Neural progenitor cell (in vitro differentiated cells): ENCODE measurements at regions not wholly inside any gene's neighbourhood (a gene's known extent, or its start where the extent isn't known, plus 50 kb on each side); places are given as distances from the start of the nearest gene placed in this dataset.

ENCODE experiments used
- DNase-seq: peaks from one replicate; pipeline ENCODE4 v3.0.0-alpha.2; 2016; ENCODE audit warnings: low spot score
- H2AFZ ChIP-seq: fragments of 200-600 bp; sonication (generic); replicated peaks from 2 replicates; pipeline ENCODE4 v1.6.1; 2016; ENCODE audit warnings: antibody characterized with exemption
- H3F3A ChIP-seq: fragments of 200-600 bp; sonication (generic); 2 replicates; pipeline ENCODE4 v1.6.1; 2016; ENCODE audit warnings: antibody characterized with exemption, low read depth
- H3K27ac ChIP-seq: fragments of 200-600 bp; sonication (generic); 2 replicates; pipeline ENCODE4 v1.5.1; 2016; ENCODE audit warnings: mild to moderate bottlenecking
- H3K27me3 ChIP-seq: fragments of 200-600 bp; sonication (generic); 2 replicates; pipeline ENCODE4 v1.6.1; 2016; ENCODE audit warnings: mild to moderate bottlenecking, moderate library complexity
- H3K36me3 ChIP-seq: fragments of 200-600 bp; sonication (generic); 2 replicates; pipeline ENCODE4 v1.5.1; 2016
- H3K4me1 ChIP-seq: fragments of 200-600 bp; sonication (generic); 2 replicates; pipeline ENCODE4 v1.6.1; 2016; ENCODE audit warnings: mixed run types
- H3K4me2 ChIP-seq: fragments of 200-600 bp; sonication (generic); 2 replicates; pipeline ENCODE4 v1.6.1; 2016
- H3K4me3 ChIP-seq: fragments of 200-600 bp; sonication (generic); 2 replicates; pipeline ENCODE4 v1.5.1; 2016
- H3K79me2 ChIP-seq: fragments of 200-600 bp; sonication (generic); 2 replicates; pipeline ENCODE4 v1.6.1; 2016; ENCODE audit warnings: low read depth
- H3K9ac ChIP-seq: fragments of 200-600 bp; sonication (generic); 2 replicates; pipeline ENCODE4 v1.6.1; 2016
- H3K9me3 ChIP-seq: fragments of 200-600 bp; sonication (generic); 2 replicates; pipeline ENCODE4 v1.5.1; 2016; ENCODE audit warnings: low read depth
- H4K20me1 ChIP-seq: fragments of 200-600 bp; sonication (generic); 2 replicates; pipeline ENCODE4 v1.6.1; 2016; ENCODE audit warnings: low read depth
- H3K27ac Mint-ChIP-seq: 3 replicates; pipeline ENCODE4 v1.8.0; 2021; ENCODE audit warnings: mixed read lengths
- H3K27me3 Mint-ChIP-seq: 2 replicates; pipeline ENCODE4 v1.8.0; 2022; ENCODE audit warnings: low read depth, mild to moderate bottlenecking, inconsistent platforms, moderate library complexity, mixed read lengths; ENCODE audit not compliant: insufficient read depth
- H3K36me3 Mint-ChIP-seq: 3 replicates; pipeline ENCODE4 v1.8.0; 2021; ENCODE audit warnings: mixed read lengths
- H3K4me1 Mint-ChIP-seq: 3 replicates; pipeline ENCODE4 v1.8.0; 2021; ENCODE audit warnings: mixed read lengths
- H3K4me3 Mint-ChIP-seq: 3 replicates; pipeline ENCODE4 v1.8.0; 2021; ENCODE audit warnings: mild to moderate bottlenecking, moderate library complexity, mixed read lengths
- H3K9me3 Mint-ChIP-seq: 3 replicates; pipeline ENCODE4 v1.8.0; 2020; ENCODE audit warnings: mixed read lengths
- CTCF ChIP-seq: fragments of 200-600 bp; sonication (generic); IDR thresholded peaks from 2 replicates; pipeline ENCODE4 v1.5.1; 2017; ENCODE audit warnings: antibody characterized with exemption, mild to moderate bottlenecking
- EZH2 ChIP-seq: fragments of 200-600 bp; sonication (generic); IDR thresholded peaks from 2 replicates; pipeline ENCODE4 v1.6.1; 2017; ENCODE audit warnings: antibody characterized with exemption, mild to moderate bottlenecking, moderate library complexity
- EZH2phosphoT487 ChIP-seq: fragments of 200-600 bp; sonication (generic); IDR thresholded peaks from 2 replicates; pipeline ENCODE4 v1.6.1; 2017; ENCODE audit warnings: antibody characterized with exemption

GRCh38 chr20:39910536-39910935, 778.5 kb downstream of the MAFB start:
- H3K27ac Mint-ChIP-seq = no peak overlapping the region
- Histone ChIP-seq H3K9me3 (no peaks in the 10 kb centered on the region), H3K36me3 (no peaks in the 10 kb centered on the region), H2AFZ (no peak overlapping the region), H3K27me3 (no peaks in the 10 kb centered on the region), H3K4me3 (no peak overlapping the region), H4K20me1 (no peaks in the 10 kb centered on the region), H3K79me2 (no peaks in the 10 kb centered on the region), H3F3A (no peaks in the 10 kb centered on the region), H3K4me2 (no peak overlapping the region), H3K27ac (no peak overlapping the region), H3K9ac (no peak overlapping the region), H3K4me1 (no peaks in the 10 kb centered on the region)
- H3K4me1 Mint-ChIP-seq = no peaks in the 10 kb centered on the region
- no peaks in the 10 kb centered on the region for H3K27me3 Mint-ChIP-seq
- no peaks in the 10 kb centered on the region for H3K9me3 Mint-ChIP-seq
- no peak for DNase-seq
- TF ChIP-seq EZH2 = no peak
- no peak for TF ChIP-seq EZH2phosphoT487
- TF ChIP-seq CTCF = no peak
- H3K36me3 Mint-ChIP-seq = no peaks in the 10 kb centered on the region
- H3K4me3 Mint-ChIP-seq = no peak overlapping the region

- Mint-ChIP-seq H3K4me1 (no peaks in the 10 kb centered on the region), H3K9me3 (no peaks in the 10 kb centered on the region), H3K27ac (no peak overlapping the region), H3K27me3 (no peaks in the 10 kb centered on the region), H3K36me3 (no peaks in the 10 kb centered on the region), H3K4me3 (no peak overlapping the region)
- Histone ChIP-seq H3K4me3 (no peak overlapping the region), H3K4me2 (no peak overlapping the region), H2AFZ (no peak overlapping the region), H3K36me3 (no peaks in the 10 kb centered on the region), H3K27ac (no peak overlapping the region), H3F3A (no peaks in the 10 kb centered on the region), H3K79me2 (no peaks in the 10 kb centered on the region), H3K27me3 (no peaks in the 10 kb centered on the region), H4K20me1 (no peaks in the 10 kb centered on the region), H3K9me3 (no peaks in the 10 kb centered on the region), H3K4me1 (no peaks in the 10 kb centered on the region), H3K9ac (no peak overlapping the region)
- no peak for DNase-seq
- TF ChIP-seq EZH2phosphoT487 = no peak
- TF ChIP-seq CTCF = no peak
- no peak for TF ChIP-seq EZH2
Observed at GRCh38 chr20:39909447-39909846, 779.6 kb downstream of the MAFB start.

- no peaks in the 10 kb centered on the region for H3K9me3 Mint-ChIP-seq
- DNase-seq = no peak
- no peaks in the 10 kb centered on the region for H3K36me3 ChIP-seq
- H4K20me1 ChIP-seq = no peaks in the 10 kb centered on the region
- H3K4me2 ChIP-seq = no peak overlapping the region
- H3K4me3 Mint-ChIP-seq = no peak overlapping the region
- no peaks in the 10 kb centered on the region for H3K4me1 Mint-ChIP-seq
- no peak overlapping the region for H3K4me3 ChIP-seq
- TF ChIP-seq CTCF = no peak
- no peak for TF ChIP-seq EZH2
- no peak for TF ChIP-seq EZH2phosphoT487
- H3K9me3 ChIP-seq = no peaks in the 10 kb centered on the region
- no peak overlapping the region for H3K9ac ChIP-seq
- H3K27ac Mint-ChIP-seq = no peak overlapping the region
- no peaks in the 10 kb centered on the region for H3K79me2 ChIP-seq
- H3K27me3 ChIP-seq = no peaks in the 10 kb centered on the region
- H3K4me1 ChIP-seq = peaks cover 3% of the 10 kb centered on the region
- H3F3A ChIP-seq = no peaks in the 10 kb centered on the region
- H3K36me3 Mint-ChIP-seq = no peaks in the 10 kb centered on the region
- no peak overlapping the region for H3K27ac ChIP-seq
- peaks cover 3% of the 10 kb centered on the region for H3K27me3 Mint-ChIP-seq
- H2AFZ ChIP-seq = no peak overlapping the region
Observed at GRCh38 chr20:39904476-39905112, 784.4 kb downstream of the MAFB start.
